CD8-positive, alpha-beta memory T cell (primary cell): ENCODE measurements at regions not wholly inside any gene's neighbourhood (a gene's known extent, or its start where the extent isn't known, plus 50 kb on each side); places are given as distances from the start of the nearest gene placed in this dataset.

Experiments used
- CTCF ChIA-PET: fragments of 350-600 bp; sonication (Branson Sonifier 250); formaldehyde crosslinking; loops from one replicate; lab custom pipeline; 2021; ENCODE audit warnings: antibody characterized with exemption; lab: Charles Lee
- POLR2A ChIA-PET: fragments of 350-600 bp; sonication (Branson Sonifier 250); formaldehyde crosslinking; loops from one replicate; lab custom pipeline; 2021; ENCODE audit warnings: antibody characterized with exemption; lab: Charles Lee
- DNase-seq, 5 donors: peaks; one replicate each; pipeline versions ENCODE4 v3.0.0 to v3.0.0-alpha.2; 2020 to 2022; ENCODE audit warnings: mixed read lengths in 1 of 5
- H3K27ac ChIP-seq: one replicate; pipeline ENCODE4 v1.7.0; 2013; ENCODE audit warnings: low read depth, mild to moderate bottlenecking, low read length, moderate library complexity
- H3K27me3 ChIP-seq: 2 replicates; pipeline ENCODE4 v1.7.0; 2013; ENCODE audit warnings: low read length, mild to moderate bottlenecking; ENCODE audit not compliant: insufficient read depth, poor library complexity, severe bottlenecking
- H3K36me3 ChIP-seq: 2 replicates; pipeline ENCODE4 v1.7.0; 2013; ENCODE audit warnings: mild to moderate bottlenecking, low read length, moderate library complexity; ENCODE audit not compliant: insufficient read depth
- H3K4me1 ChIP-seq: 2 replicates; pipeline ENCODE4 v1.7.0; 2013; ENCODE audit warnings: mild to moderate bottlenecking, low read length, moderate library complexity; ENCODE audit not compliant: insufficient read depth
- H3K4me3 ChIP-seq: 2 replicates; pipeline ENCODE4 v1.7.0; 2013; ENCODE audit warnings: mild to moderate bottlenecking, low read length
- H3K9me3 ChIP-seq: 2 replicates; pipeline ENCODE4 v1.7.0; 2013; ENCODE audit warnings: mild to moderate bottlenecking, low read length
- H3K27ac Mint-ChIP-seq, 8 donors: one replicate each; pipeline ENCODE4 v1.8.0; 2020 to 2021; ENCODE audit warnings: mixed read lengths in 8 of 8, mild to moderate bottlenecking in 6 of 8, inconsistent platforms in 3 of 8, moderate library complexity in 3 of 8
- H3K27me3 Mint-ChIP-seq, 2 donors: one replicate each; pipeline ENCODE4 v1.8.0; 2020 to 2021; ENCODE audit warnings: mixed read lengths in 2 of 2, mild to moderate bottlenecking in 1 of 2, moderate library complexity in 1 of 2
- H3K36me3 Mint-ChIP-seq, 3 donors: one replicate each; pipeline ENCODE4 v1.8.0; 2020 to 2021; ENCODE audit warnings: mixed read lengths in 3 of 3, inconsistent platforms in 1 of 3, mild to moderate bottlenecking in 1 of 3
- H3K4me1 Mint-ChIP-seq, 3 donors: one replicate each; pipeline ENCODE4 v1.8.0; 2020 to 2021; ENCODE audit warnings: mixed read lengths in 3 of 3, inconsistent platforms in 1 of 3, mild to moderate bottlenecking in 1 of 3
- H3K4me3 Mint-ChIP-seq, 7 donors: one replicate each; pipeline ENCODE4 v1.8.0; 2020 to 2021; ENCODE audit warnings: mixed read lengths in 7 of 7, mild to moderate bottlenecking in 6 of 7, moderate library complexity in 4 of 7, inconsistent platforms in 2 of 7
- H3K9me3 Mint-ChIP-seq, 5 donors: one replicate each; pipeline ENCODE4 v1.8.0; 2020 to 2022; ENCODE audit warnings: mixed read lengths in 5 of 5, mild to moderate bottlenecking in 3 of 5, moderate library complexity in 2 of 5, inconsistent platforms in 1 of 5

GRCh38 chr3:73291541-73291940, 230.1 kb downstream of the EBLN2 start:
- Mint-ChIP-seq H3K4me3 (no peak overlapping the region), H3K27me3 (no peaks in the 10 kb centered on the region), H3K9me3 (peaks cover 0 to 4% (median 0%) of the 10 kb centered on the region in 5 donors), H3K36me3 (no peaks in the 10 kb centered on the region), H3K27ac (peak overlapping the region in 1 of 8 donors; percentile 34), H3K4me1 (no peaks in the 10 kb centered on the region)
- POLR2A ChIA-PET = no interaction called here
- DNase-seq = no peak
- Histone ChIP-seq H3K27me3 (no peaks in the 10 kb centered on the region), H3K4me1 (no peaks in the 10 kb centered on the region), H3K36me3 (no peaks in the 10 kb centered on the region), H3K9me3 (no peaks in the 10 kb centered on the region), H3K27ac (no peak overlapping the region), H3K4me3 (no peak overlapping the region)
- CTCF ChIA-PET = no interaction called here

- Mint-ChIP-seq H3K36me3 (no peaks in the 10 kb centered on the region), H3K4me3 (no peak overlapping the region), H3K4me1 (no peaks in the 10 kb centered on the region), H3K27me3 (no peaks in the 10 kb centered on the region), H3K27ac (no peak overlapping the region), H3K9me3 (peaks cover 0 to 4% (median 0%) of the 10 kb centered on the region in 5 donors)
- no peaks in the 10 kb centered on the region for H3K36me3 ChIP-seq
- no peaks in the 10 kb centered on the region for H3K27me3 ChIP-seq
- ChIA-PET CTCF (no interaction called here), POLR2A (no interaction called here)
- H3K4me3 ChIP-seq = no peak overlapping the region
- H3K27ac ChIP-seq = no peak overlapping the region
- H3K4me1 ChIP-seq = no peaks in the 10 kb centered on the region
- no peaks in the 10 kb centered on the region for H3K9me3 ChIP-seq
- no peak for DNase-seq
Observed at GRCh38 chr3:73292220-73292619, 230.8 kb downstream of the EBLN2 start.

DNA sequence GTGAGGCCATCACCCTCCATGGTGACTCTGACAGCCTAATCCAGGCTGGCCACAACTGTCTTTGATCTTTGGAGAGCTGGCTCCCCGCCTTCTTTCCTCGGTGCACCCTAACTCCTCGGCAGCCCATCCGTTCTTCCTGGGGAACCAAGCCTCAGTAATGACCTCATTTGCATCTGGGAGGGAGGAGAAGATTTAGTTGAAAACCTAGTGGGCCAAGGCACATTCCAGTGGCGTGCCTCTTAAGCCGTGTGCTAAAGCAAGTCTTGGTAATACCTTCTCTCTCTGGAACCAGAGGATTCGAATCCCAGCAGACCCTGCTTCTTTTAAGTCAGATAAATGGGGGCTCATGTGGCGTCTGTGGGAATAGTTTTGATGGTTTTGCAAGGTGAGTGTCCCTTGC, 233.1 kb downstream of the EBLN2 start:
- POLR2A ChIA-PET = no interaction called here
- DNase-seq = no peak
- no peak overlapping the region for H3K4me3 ChIP-seq
- H3K36me3 ChIP-seq = no peaks in the 10 kb centered on the region
- H3K4me1 ChIP-seq = no peaks in the 10 kb centered on the region
- H3K36me3 Mint-ChIP-seq = no peaks in the 10 kb centered on the region
- CTCF ChIA-PET = no interaction called here
- no peak overlapping the region for H3K4me3 Mint-ChIP-seq
- H3K27ac ChIP-seq = no peak overlapping the region
- H3K4me1 Mint-ChIP-seq = no peaks in the 10 kb centered on the region
- no peak overlapping the region for H3K27ac Mint-ChIP-seq
- no peaks in the 10 kb centered on the region for H3K27me3 Mint-ChIP-seq
- no peaks in the 10 kb centered on the region for H3K9me3 ChIP-seq
- H3K9me3 Mint-ChIP-seq = peaks cover 0 to 4% (median 3%) of the 10 kb centered on the region in 5 donors
- H3K27me3 ChIP-seq = no peaks in the 10 kb centered on the region

- Mint-ChIP-seq H3K4me3 (no peak overlapping the region), H3K4me1 (no peaks in the 10 kb centered on the region), H3K27ac (no peak overlapping the region), H3K27me3 (peaks cover 0 to 2% of the 10 kb centered on the region in 2 donors), H3K9me3 (peaks cover 0 to 4% (median 3%) of the 10 kb centered on the region in 5 donors), H3K36me3 (no peaks in the 10 kb centered on the region)
- no peaks in the 10 kb centered on the region for H3K36me3 ChIP-seq
- H3K9me3 ChIP-seq = no peaks in the 10 kb centered on the region
- CTCF ChIA-PET = no interaction called here
- DNase-seq = no peak
- no peaks in the 10 kb centered on the region for H3K27me3 ChIP-seq
- H3K27ac ChIP-seq = no peak overlapping the region
- H3K4me1 ChIP-seq = no peaks in the 10 kb centered on the region
- no peak overlapping the region for H3K4me3 ChIP-seq
- POLR2A ChIA-PET = no interaction called here
Observed at GRCh38 chr3:73295876-73296635, 234.6 kb downstream of the EBLN2 start.

- Mint-ChIP-seq H3K4me1 (no peaks in the 10 kb centered on the region), H3K4me3 (no peak overlapping the region), H3K27me3 (peaks cover 0 to 2% of the 10 kb centered on the region in 2 donors), H3K36me3 (no peaks in the 10 kb centered on the region), H3K9me3 (peaks cover 0 to 4% (median 3%) of the 10 kb centered on the region in 5 donors), H3K27ac (no peak overlapping the region)
- no peak overlapping the region for H3K4me3 ChIP-seq
- H3K27ac ChIP-seq = no peak overlapping the region
- DNase-seq = no peak
- POLR2A ChIA-PET = no interaction called here
- CTCF ChIA-PET = no interaction called here
- no peaks in the 10 kb centered on the region for H3K27me3 ChIP-seq
- no peaks in the 10 kb centered on the region for H3K4me1 ChIP-seq
- H3K9me3 ChIP-seq = no peaks in the 10 kb centered on the region
- H3K36me3 ChIP-seq = no peaks in the 10 kb centered on the region
Observed at GRCh38 chr3:73296859-73297258, 235.4 kb downstream of the EBLN2 start.

DNA sequence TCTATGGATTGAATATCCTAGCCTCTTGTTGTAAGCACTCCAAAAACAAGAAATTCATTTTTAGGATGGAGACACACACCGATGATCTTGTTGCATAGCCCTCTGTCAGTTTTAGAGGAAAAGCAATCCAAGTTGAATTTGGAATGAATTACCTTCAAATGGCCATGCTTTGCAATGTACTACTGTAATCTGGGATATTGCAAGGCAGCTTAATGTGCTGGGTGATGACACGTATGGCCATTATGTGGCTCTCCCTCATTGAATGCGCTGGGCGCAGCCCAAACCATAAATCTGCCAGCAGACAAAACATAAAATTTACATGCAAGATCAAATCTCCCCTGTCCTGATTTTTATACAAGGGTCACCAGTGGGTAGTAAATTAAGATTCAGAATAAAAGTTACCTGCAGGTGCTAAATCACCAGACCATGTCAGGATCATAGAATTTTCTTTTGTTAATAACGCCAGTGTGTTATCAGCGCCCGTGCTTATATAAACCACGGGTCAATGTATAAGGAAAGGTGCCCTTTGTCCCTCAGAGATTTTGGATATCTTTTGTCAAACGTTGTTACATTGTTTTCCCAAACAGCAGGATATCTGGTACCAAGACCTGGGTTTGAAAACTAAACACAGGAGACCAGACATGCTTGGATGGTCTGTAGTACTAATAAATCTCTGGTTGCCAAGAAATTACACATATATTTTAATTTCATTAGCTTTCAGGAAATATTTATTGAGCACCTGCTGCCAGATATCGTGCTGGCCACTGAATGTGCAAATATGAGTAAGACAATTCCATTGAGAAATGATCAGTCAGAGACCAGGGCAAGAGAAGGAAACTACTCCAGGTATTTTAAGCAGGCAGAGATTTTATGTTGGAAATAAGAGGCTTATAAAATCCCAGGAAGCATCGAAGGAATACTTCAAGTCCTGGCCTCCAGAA, 237.1 kb downstream of the EBLN2 start:
- H3K36me3 Mint-ChIP-seq = no peaks in the 10 kb centered on the region
- Histone ChIP-seq H3K27ac (no peak overlapping the region), H3K4me1 (no peaks in the 10 kb centered on the region), H3K4me3 (no peak overlapping the region), H3K36me3 (no peaks in the 10 kb centered on the region), H3K27me3 (no peaks in the 10 kb centered on the region), H3K9me3 (no peaks in the 10 kb centered on the region)
- POLR2A ChIA-PET = no interaction called here
- H3K4me1 Mint-ChIP-seq = no peaks in the 10 kb centered on the region
- CTCF ChIA-PET = no interaction called here
- no peak overlapping the region for H3K27ac Mint-ChIP-seq
- peaks cover 0 to 2% of the 10 kb centered on the region in 2 donors for H3K27me3 Mint-ChIP-seq
- DNase-seq = no peak
- H3K4me3 Mint-ChIP-seq = no peak overlapping the region
- H3K9me3 Mint-ChIP-seq = peaks cover 0 to 5% (median 3%) of the 10 kb centered on the region in 5 donors

GRCh38 chr3:73299184-73299691, 237.8 kb downstream of the EBLN2 start:
- Histone ChIP-seq H3K27ac (no peak overlapping the region), H3K27me3 (no peaks in the 10 kb centered on the region), H3K36me3 (no peaks in the 10 kb centered on the region), H3K4me3 (no peak overlapping the region), H3K4me1 (no peaks in the 10 kb centered on the region), H3K9me3 (no peaks in the 10 kb centered on the region)
- no peak for DNase-seq
- H3K4me3 Mint-ChIP-seq = no peak overlapping the region
- H3K9me3 Mint-ChIP-seq = peaks cover 0 to 5% (median 2%) of the 10 kb centered on the region in 5 donors
- no peaks in the 10 kb centered on the region for H3K36me3 Mint-ChIP-seq
- H3K27me3 Mint-ChIP-seq = peaks cover 0 to 2% of the 10 kb centered on the region in 2 donors
- H3K4me1 Mint-ChIP-seq = no peaks in the 10 kb centered on the region
- CTCF ChIA-PET = no interaction called here
- no peak overlapping the region for H3K27ac Mint-ChIP-seq
- POLR2A ChIA-PET = no interaction called here
